IPS-NIHi11 (cell line): ENCODE measurements at regions not wholly inside any gene's neighbourhood (a gene's known extent, or its start where the extent isn't known, plus 50 kb on each side); places are given as distances from the start of the nearest gene placed in this dataset.
"Not testable (repeated sequence)": the region's sequence is repeated elsewhere in the genome, so short reads cannot be mapped to it uniquely, and the experiment has no call there.

ENCODE experiments used
- DNase-seq: peaks from one replicate; pipeline ENCODE4 v3.0.0; 2012; ENCODE audit warnings: mixed read lengths, low spot score

DNA sequence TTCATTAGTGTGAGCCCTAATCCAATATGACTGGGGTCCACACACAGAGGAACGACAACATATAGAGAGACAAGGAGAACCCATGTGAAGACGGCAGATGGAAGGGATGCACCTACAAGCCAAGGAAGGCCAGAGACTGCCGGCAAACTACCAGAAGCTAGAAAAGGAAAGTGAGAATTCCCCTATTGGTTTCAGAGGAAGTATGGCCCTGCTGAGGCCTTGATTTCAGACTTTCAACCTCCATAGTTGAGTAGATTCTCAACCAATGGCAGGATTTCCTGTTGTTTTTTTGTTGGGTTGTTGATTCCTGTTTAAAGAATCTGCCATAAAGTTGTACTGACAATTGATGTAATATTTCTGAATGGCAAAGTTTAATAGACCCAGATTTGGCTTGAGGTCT lies 241.5 kb downstream of the SATB2 start:
- no peak for DNase-seq

DNA sequence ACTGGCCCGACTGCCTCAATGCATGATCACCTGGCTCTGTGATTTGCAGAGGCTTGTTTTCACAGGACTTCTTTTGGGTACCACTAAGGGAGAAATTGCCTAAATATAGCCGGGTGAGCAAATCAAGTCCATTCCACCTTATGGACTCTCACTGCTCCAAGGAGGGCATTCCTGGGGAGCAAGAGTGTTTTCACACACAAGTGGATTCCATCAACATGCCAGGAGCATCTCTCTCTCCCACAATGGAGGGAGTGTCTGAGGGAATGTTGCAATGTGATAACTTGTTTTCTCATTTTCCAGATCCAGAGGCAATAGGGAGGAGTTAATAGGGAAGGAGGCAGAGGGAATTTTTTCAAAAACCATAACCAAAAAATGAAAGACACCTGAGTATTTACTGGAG lies 250.7 kb downstream of the SATB2 start:
- DNase-seq: no peak

DNA sequence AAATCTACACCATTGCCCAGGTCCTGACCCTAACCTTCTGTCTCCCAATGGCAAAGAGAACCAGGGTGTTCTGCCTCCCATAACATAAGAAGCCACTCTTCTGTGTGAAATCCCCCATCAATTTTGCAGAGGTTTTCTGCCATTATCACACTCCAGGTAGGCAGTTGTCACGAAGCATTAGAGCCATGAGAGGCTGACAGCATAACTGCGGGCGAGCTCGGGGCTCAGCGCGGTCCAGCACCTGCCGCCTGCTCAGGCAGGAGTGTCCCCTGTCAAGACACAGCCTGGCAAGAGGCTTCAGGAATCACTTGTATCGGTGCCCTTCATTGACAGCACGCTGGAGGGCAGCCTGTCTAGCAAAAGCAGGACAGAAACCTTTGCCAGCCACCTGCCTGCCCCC lies 251.2 kb downstream of the SATB2 start:
- no peak for DNase-seq

DNA sequence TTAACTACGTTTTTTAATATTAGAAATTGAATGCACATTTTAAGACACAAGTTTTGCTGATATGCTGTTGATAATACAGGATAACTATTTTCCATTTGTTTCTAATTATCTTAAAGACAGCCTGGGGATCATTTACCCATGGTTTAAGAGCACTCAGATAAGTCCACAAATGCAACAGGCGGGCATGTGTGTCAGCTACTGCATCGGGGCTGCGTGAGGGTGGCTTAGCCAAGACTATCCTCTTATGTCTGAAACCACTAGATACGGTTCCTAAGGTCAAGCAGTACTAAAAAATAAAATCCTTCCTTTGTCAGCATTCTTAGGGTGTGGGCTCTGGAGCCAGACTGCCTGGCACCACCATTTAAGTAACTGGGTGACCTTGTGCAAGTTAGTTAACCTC lies 254.8 kb downstream of the SATB2 start:
- DNase-seq: no peak

DNA sequence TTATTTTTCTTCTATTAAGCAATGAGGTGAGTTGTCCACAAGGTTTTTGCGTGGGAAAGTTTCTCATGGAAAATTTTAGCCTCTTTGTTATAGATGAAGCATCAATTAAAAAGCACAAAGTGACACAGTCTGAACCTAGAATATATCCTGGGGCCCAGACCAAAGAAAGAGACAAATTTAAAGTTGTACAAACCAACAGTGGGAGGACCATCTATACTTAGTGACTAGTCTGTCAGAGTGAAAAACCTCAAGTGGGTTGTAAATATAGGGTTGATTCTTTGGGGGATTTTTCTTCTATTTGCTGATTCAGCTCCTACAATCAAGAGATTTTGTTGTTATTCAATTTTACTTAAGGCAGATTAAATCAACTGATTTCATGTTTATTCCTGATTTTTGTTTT lies 256.2 kb downstream of the SATB2 start:
- DNase-seq: no peak

DNA sequence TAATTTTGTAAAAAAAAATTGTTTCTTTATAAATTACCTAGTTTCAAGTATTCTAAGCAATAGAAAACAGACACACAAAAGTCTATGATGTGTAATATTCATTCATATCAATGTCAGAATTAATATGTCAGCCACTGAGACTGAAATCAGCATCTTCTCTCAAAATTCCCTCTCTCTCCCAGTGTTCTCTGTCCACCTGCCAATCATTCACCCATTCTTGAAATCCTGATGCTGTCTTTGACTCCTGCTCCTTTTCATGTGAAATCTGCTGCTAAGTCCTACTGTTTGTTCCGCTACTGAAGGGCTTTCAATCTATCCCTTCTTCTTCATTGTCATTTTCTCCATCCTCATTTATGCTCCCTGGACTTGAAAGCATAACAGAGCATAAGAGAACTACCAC lies 257.9 kb downstream of the SATB2 start:
- no peak for DNase-seq

DNA sequence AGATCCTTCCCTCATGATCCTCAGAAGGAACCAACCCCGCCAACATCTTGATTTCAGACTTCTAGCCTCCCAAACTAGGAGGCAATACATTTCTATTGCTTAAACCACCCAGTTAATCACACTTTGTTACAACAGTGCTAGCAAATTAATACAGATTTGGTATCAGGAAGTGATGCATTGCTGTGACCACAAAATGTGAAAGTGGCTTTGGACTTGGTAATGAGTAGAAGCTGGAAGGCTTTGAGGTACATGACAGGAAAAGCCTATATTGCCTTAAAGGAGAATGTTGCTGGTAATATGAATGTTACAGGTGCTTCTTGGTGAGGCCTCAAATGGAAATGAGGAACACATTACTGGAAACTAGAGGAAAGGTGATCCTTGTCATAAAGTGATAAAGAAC lies 260.3 kb downstream of the SATB2 start:
- DNase-seq: no peak

DNA sequence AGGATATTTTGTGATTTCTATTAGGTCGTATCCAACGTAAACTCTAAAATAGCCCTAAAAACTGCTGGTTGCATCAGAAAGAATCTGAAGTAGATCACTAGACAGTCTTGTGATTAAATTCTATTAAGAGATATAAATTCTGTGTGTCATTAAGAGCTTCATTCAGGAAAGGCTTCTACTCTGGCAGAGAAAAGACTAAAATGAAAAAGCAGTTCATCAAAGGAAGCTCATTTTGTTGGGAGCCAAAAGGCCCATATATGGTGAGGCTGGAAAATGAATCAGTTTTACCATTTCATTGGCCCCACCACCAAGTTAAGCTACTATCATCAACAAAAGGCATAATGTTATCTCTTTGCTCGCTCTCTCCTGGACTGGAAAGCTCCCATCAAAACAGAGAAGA lies 261.1 kb downstream of the SATB2 start:
- no peak for DNase-seq

DNA sequence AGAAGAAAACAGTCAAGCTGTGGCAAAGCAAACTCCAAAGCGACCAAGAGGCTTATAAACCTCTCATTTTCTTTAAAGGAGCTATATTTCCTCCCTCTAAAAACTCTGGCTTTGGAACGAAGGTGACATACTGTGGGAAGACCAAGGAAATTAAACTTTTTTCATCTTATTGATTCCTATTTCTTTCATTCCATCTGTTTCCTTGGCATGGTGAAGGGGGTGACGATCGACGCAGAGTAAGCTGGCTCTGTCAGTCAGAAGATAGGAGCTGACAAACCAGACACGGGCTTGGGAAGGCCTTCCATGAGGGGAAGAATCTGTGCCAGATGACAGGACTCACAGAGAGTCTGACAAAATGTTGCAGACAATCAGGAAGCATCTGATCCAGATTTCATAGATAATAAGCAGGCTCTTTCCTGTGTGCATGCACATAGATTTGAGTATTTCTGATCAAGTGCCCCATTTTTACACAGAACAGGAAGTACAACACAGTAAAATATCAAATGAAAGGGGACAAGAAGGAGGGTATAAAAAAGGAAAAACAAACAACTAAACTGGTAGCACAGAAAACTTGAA lies 261.7 kb downstream of the SATB2 start:
- no peak for DNase-seq

DNA sequence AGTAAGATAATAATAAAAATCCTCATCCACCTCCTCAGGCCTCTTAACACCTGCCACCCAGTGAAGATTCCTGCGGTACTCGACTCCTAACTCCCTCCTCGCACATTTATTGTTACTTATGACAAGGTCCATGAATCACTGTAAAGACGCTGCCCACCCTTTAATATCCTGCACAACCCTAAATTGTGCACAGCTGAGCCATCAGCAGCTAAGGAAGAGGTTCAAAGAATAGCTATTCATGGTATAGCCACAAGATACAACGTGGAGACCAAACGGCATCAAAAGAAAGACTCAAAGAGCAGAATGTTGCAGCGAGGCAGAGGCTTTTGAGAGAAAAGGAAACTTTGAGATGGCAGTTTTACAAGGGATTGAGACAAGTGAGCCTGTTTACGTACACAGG lies 266.3 kb downstream of the SATB2 start:
- no peak for DNase-seq

DNA sequence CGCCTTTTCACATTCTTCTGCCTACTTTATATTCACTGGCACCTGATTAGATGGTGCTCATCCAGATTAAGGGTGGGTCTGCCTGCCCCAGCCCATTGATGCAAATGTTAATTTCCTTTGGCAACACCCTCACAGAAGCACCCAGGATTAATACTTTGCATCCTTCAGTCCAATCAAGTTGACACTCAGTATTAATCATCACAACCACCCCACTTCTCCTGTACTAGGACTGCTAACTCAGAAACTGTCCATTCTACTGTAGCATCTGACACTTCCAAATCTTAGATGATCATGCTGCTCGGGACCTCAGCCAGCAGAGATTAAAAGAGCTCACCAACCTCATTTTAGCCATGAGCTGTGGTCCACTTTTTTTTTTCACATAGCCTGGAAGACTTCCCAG lies 268.5 kb downstream of the SATB2 start:
- DNase-seq: no peak

DNA sequence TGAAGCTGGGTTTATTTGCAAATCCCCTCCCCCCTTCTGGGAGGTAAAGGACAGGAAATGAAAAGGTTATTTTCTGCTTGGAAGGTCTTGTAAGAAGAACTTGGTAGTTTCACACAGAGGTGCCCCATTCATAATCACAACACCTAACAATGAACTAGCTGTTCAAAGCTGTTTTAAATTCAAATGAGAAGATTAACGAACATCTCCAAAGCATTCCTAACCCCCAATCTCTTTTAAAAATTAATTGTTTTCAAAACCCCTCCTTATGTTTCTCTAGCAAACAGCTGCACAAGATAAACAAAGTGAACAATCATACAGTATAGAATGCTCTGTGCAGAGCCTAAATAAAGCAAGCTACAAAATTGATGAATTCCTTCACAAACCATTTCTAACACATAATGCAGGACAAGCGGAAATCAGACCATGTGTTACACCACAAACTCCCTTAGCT lies 271.4 kb downstream of the SATB2 start:
- no peak for DNase-seq

DNA sequence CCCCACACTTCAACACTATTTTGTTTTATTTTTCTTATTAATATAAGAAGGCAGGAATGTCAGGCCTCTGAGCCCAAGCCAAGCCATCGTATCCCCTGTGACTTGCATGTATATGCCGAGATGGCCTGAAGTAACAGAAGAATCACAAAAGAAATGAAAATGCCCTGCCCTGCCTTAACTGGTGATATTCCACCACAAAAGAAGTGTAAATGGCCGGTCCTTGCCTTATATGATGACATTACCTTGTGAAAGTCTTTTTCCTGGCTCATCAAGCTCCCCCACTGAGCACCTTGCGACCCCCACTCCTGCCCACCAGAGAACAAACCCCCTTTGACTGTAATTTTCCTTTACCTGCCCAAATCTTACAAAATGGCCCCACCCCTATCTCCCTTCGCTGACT lies 272.6 kb downstream of the SATB2 start:
- not testable (repeated sequence) for DNase-seq

DNA sequence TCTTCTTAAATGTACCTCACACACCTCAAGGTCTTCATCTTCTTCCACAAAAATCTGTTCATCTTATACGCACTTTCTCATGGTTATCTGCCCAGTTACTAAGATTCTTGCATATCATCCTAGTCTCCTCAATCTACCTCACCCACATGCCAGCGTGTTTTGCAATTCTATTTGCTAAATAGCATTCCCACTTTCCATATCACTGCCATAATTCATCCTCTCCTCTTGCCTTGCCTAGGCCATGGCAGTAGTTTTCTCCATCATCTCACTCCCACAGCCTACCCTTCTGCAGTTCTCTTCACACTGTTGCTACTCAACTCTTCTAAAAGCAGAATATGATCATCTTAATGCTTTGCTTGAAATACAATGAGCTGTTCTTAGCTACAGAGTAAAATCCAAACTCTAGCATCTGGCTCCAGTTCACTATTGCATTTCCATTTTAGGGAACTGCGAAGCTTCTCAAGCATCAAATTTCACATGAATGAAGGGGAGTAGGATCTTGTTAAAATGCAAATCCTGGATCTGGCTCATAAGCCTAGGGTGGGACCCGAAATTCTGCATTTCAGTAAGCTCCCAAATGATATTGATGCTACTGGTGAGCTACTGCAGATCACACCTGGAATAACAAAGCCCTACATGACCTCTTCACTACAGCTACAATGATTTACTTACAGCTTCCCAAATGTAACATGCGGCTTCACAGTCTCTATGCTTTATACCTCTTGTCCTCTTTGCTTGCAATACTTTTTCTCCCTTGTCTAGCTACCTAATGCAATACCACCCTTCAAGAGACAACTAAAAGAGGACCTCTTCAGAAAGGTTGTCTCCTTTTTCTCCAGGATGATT lies 293.9 kb downstream of the SATB2 start:
- DNase-seq: no peak

DNA sequence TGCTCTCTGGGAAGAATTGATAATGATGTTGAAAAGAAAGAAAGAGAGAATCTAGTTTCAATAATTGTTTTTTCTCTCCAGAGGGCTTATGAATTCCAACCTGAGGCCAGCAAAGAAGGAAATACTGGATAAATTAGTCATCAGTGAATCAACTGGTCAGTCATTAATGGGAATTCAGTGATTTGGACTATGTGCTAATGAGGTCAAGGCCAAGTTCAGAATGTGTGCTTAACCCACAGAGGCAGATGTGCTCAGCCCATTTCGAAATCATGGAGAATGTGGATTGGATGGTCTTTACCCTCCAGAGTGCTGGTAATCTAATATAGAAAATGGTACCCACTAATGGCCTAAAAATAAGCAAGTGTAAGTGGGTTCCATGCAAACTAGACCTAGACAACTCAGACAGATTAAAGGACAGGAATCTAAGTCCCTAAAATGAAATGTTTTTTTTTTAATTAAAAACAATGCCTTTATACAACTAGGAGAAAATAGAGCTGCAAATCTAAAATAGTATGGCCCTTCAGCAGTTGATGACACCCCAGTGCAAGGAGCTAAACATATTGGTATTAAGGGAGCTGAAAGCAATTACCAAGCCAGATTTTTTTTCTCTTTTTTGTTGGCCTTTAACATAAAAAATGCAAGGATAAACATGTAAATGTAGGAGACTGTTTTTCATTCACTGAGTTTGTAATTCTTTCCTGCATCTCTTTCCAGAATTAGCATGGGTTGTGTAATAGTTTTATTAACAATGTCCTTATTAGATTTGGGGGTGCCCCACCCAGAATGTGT lies 296.9 kb downstream of the SATB2 start:
- DNase-seq: no peak

DNA sequence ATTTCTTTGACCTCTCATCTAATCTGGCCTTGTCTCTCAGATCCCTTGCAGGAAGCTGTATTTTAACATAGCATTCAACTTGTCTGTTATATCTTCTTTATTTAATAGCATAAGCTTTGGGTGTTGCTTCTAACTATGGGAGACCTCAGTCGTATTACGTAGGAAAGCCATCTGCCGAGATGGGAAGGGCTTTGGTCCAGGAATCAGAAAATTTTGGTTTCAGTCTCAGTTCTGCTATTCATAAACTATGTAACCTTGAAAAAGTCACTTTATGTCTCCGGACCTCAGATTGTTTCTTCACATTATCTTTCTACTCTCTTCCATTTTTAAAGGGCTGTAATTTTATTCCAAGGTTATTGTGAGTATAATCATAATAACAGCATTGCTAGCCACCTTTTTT lies 297.7 kb downstream of the SATB2 start:
- DNase-seq: no peak

DNA sequence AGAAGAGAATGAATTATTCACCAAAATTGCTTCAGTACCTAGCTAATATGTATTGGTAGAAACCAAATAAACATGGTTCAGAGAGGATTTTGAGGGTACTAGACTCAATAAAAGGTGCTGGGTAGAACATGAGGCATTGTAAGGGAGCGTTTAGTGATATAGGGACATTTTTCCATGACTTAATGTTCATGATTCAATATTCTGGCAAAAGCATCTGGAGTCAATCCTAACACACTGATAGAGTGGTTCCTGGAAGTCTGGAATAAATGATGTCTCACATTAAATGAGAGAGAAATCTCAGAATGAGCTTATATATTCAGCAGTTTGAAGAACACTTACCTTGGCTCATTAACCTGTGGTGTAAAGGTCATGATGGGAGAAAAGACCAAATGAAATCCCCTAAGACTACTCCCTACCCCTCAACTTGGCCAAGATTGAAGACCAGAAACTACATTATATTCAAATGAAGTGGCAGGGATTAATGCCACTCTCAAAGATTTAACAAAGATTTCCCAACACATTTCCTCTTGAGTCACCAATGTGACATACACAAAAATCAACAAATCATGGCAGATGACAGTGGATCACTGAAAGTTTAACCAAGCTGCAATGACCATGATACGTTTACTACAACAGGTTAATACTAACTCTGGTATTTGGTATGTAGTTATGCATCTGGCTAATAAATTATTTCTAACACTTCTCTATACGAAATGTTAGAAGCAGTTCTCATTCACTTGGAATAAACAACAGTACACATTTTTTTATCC lies 309.5 kb downstream of the SATB2 start:
- DNase-seq: no peak

DNA sequence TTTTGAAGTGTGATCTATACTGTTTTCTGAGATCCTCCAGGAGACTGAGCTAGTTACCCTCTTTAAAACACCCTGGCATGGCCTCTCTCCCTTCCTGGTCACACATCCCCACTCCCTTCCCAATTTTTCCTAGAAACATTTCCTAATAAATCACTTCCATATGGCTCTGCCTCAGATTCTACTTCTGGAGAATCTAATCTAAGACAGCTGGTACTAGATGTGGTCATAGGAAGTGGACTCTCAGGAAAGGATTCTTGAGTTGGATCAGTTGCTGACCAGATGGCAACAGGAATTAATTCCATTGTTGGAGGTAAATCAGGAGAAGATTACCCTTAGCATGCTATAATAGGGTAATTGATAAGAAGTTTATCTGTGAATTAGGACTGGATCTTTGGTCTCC lies 310.5 kb downstream of the SATB2 start:
- no peak for DNase-seq

DNA sequence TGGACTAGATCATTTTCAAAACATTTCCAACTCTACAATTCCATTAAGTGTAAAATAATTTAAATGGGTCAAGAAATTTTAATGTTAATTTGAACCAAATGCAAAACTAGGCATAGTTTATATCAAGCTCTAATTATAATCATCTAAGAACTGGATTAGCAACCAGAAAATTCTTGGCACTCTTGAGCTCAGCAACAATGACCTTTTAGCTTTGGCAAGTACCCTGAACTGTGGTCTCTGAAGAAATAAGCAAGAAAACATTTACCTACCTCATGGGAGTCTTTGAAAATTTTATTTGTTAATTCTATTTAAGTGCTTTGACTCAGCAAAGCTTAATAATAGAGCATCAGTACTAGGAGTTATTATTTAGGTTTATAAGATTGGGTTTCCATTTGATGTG lies 313.2 kb downstream of the SATB2 start:
- DNase-seq: no peak

DNA sequence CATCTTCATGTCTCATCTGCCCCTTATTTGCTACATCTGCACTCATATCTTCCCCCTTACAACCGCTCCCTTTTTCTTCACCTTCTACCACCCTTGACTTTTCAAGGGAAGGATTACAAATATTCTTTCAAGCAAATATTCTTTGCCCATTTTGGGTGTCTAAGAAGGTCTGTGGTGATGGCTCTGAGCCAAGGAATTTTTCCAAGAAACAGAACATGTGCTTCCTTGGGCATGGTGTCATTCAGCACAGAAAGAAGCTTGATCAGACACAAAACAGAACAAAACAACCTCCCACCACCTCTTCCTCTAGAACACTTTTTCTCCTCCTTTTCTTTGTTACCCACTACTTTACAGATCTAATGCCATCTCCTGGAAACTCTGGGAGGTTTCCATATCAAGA lies 313.7 kb downstream of the SATB2 start:
- no peak for DNase-seq

DNA sequence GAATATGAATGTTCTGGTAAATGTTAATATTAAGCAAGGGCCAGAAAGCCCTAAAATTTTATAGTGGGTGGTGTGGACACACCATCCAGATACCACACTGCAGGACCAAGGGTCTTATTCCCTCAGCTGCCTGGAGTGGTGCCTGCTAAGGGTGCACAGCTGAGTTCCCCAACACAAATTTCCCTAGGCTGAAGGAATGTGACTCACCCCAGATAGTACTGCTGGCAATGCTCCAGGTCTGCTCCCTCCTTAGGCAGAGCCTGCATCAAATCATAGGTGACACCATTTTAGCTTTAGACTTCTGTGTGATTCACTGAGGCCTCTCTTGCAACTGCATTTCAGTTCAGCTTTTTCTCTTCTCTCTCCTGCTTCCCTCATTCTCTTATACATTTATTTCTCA lies 321.1 kb downstream of the SATB2 start:
- DNase-seq: no peak

DNA sequence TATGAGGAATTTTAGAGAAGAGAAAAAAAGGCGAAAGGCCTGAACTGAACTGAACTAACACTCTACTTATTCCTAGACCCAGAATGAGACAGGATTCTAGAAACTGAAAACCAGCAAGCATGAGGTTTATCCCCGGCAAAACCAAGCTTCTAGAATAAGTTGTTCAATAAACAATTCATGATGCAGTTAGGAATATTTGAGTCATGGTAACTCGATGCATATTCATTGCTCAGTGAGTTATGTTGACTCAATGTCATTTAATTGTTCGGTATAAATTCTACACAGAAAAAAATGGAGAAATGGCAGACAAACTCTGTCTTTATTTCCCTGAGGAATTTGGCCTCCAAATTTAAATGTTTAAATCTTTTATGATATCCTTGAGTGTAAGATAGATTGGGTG lies 321.5 kb downstream of the SATB2 start:
- no peak for DNase-seq
